SK-N-SH treated with all-trans-retinoic acid at 6 μM for 48 hours (cell line): ENCODE measurements at regions not wholly inside any gene's neighbourhood (a gene's known extent, or its start where the extent isn't known, plus 50 kb on each side); places are given as distances from the start of the nearest gene placed in this dataset.

ENCODE experiments used
- ATAC-seq: fragments of 200-7000 bp; cut with Tn5 transposase; 3 replicates; pipeline ENCODE4 v1.9.1; 2020; ENCODE audit warnings: mild to moderate bottlenecking, moderate library complexity
- ARNTL ChIP-seq: fragments of 450-650 bp; formaldehyde crosslinking; IDR thresholded peaks from 2 replicates; pipeline ENCODE4 v1.5.0; 2020; ENCODE audit warnings: low read depth, mild to moderate bottlenecking, moderate library complexity, borderline replicate concordance
- BACH2 ChIP-seq: fragments of 250-450 bp; sonication (Bioruptor Pico); IDR thresholded peaks from 2 replicates; pipeline ENCODE4 v1.9.0; 2021; ENCODE audit warnings: mild to moderate bottlenecking, borderline replicate concordance
- CSDC2 ChIP-seq: fragments of 250-450 bp; sonication (Bioruptor Pico); IDR thresholded peaks from 2 replicates; pipeline ENCODE4 v1.5.0; 2020; ENCODE audit warnings: mild to moderate bottlenecking, moderate library complexity
- ESRRG ChIP-seq: fragments of 250-450 bp; sonication (Bioruptor Pico); IDR thresholded peaks from 2 replicates; pipeline ENCODE4 v1.6.1; 2021; ENCODE audit warnings: mild to moderate bottlenecking
- GLIS3 ChIP-seq: fragments of 250-450 bp; sonication (Bioruptor Pico); IDR thresholded peaks from 2 replicates; pipeline ENCODE4 v1.5.0; 2020; ENCODE audit warnings: mild to moderate bottlenecking, moderate library complexity
- ISL1 ChIP-seq: fragments of 250-450 bp; sonication (Bioruptor Pico); IDR thresholded peaks from 2 replicates; pipeline ENCODE4 v2.1.2; 2022; ENCODE audit warnings: mild to moderate bottlenecking, moderate library complexity
- OSR1 ChIP-seq: fragments of 250-450 bp; sonication (Bioruptor Pico); IDR thresholded peaks from 2 replicates; pipeline ENCODE4 v1.8.0; 2022; ENCODE audit warnings: moderate library complexity, mild to moderate bottlenecking, inconsistent platforms
- PPARA ChIP-seq: fragments of 250-450 bp; sonication (Bioruptor Pico); IDR thresholded peaks from 2 replicates; pipeline ENCODE4 v1.5.0; 2020; ENCODE audit warnings: mild to moderate bottlenecking, borderline replicate concordance
- RARB ChIP-seq: fragments of 250-450 bp; sonication (Bioruptor Pico); IDR thresholded peaks from 2 replicates; pipeline ENCODE4 v1.8.0; 2021; ENCODE audit warnings: mild to moderate bottlenecking, moderate library complexity
- SNAI2 ChIP-seq: fragments of 250-450 bp; sonication (Bioruptor Pico); IDR thresholded peaks from 2 replicates; pipeline ENCODE4 v1.5.0; 2020; ENCODE audit warnings: mild to moderate bottlenecking, moderate library complexity
- TCF4 ChIP-seq: fragments of 250-450 bp; sonication (Bioruptor Pico); IDR thresholded peaks from 2 replicates; pipeline ENCODE4 v1.8.0; 2021; ENCODE audit warnings: mild to moderate bottlenecking, moderate library complexity, borderline replicate concordance
- TOX ChIP-seq: fragments of 250-450 bp; sonication (Bioruptor Pico); IDR thresholded peaks from 2 replicates; pipeline ENCODE4 v1.8.0; 2021; ENCODE audit warnings: mild to moderate bottlenecking, moderate library complexity, borderline replicate concordance
- ZC3H10 ChIP-seq: fragments of 250-450 bp; sonication (Bioruptor Pico); IDR thresholded peaks from 2 replicates; pipeline ENCODE4 v1.5.1; 2021; ENCODE audit warnings: mild to moderate bottlenecking, moderate library complexity
- ZFP3 ChIP-seq: fragments of 250-450 bp; sonication (Bioruptor Pico); IDR thresholded peaks from 2 replicates; pipeline ENCODE4 v1.5.0; 2020; ENCODE audit warnings: mild to moderate bottlenecking, moderate library complexity
- ZFP30 ChIP-seq: fragments of 450-650 bp; formaldehyde crosslinking; IDR thresholded peaks from 2 replicates; pipeline ENCODE4 v1.5.0; 2022; ENCODE audit warnings: mild to moderate bottlenecking, moderate library complexity
- ZNF565 ChIP-seq: fragments of 450-650 bp; formaldehyde crosslinking; conservative IDR thresholded peaks from 2 replicates; pipeline ENCODE4 v1.5.0; 2020; ENCODE audit warnings: low read depth, mild to moderate bottlenecking, moderate library complexity
- ZNF70 ChIP-seq: fragments of 450-650 bp; formaldehyde crosslinking; IDR thresholded peaks from 2 replicates; pipeline ENCODE4 v1.5.0; 2020; ENCODE audit warnings: mild to moderate bottlenecking, moderate library complexity
- ZNF8 ChIP-seq: fragments of 450-650 bp; formaldehyde crosslinking; IDR thresholded peaks from 2 replicates; pipeline ENCODE4 v1.5.0; 2020; ENCODE audit warnings: mild to moderate bottlenecking, moderate library complexity
- TF ChIP-seq, protein P1 (sequence below): fragments of 250-450 bp; sonication (Bioruptor Pico); IDR thresholded peaks from 2 replicates; pipeline ENCODE4 v1.5.1; 2021; ENCODE audit warnings: mild to moderate bottlenecking, moderate library complexity
- TF ChIP-seq, protein P2 (sequence below): fragments of 250-450 bp; sonication (Bioruptor Pico); IDR thresholded peaks from 2 replicates; pipeline ENCODE4 v1.8.0; 2021; ENCODE audit warnings: low read depth, mild to moderate bottlenecking, moderate library complexity, borderline replicate concordance
- TF ChIP-seq, protein P3 (sequence below): fragments of 250-450 bp; sonication (Bioruptor Pico); IDR thresholded peaks from 2 replicates; pipeline ENCODE4 v1.5.1; 2020; ENCODE audit warnings: low read depth, mild to moderate bottlenecking, moderate library complexity
- TF ChIP-seq, protein P4 (sequence below): fragments of 250-450 bp; sonication (Bioruptor Pico); IDR thresholded peaks from 2 replicates; pipeline ENCODE4 v1.5.0; 2020; ENCODE audit warnings: mild to moderate bottlenecking, moderate library complexity

DNA sequence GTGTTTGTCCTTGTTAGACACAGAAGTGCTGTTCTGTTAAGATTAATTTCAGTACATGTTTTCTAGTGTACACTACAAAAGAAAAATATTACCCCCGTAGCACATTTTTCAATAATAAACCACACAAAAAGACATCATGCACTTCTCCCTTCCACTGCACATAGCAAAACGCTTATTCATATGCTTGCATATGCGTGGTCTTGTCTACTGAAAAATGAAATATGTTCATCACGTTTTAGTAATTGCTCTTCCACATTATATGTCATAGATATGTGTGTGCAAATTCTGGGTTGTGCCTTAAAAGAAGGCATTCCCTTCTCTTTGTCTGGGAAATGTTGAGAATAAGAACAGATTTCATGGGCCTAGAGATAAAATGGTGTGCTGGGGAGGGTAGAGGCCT, 353.9 kb downstream of the NSUN3 start:
- no peak for ATAC-seq
- TF ChIP-seq ESRRG (no peak), PPARA (CRISPR knock-in tag) (no peak), ZFP30 (CRISPR knock-in tag) (no peak), GLIS3 (no peak), SNAI2 (CRISPR knock-in tag) (no peak), BACH2 (no peak), RARB (CRISPR knock-in tag) (no peak)
- TF ChIP-seq, protein P1, sequence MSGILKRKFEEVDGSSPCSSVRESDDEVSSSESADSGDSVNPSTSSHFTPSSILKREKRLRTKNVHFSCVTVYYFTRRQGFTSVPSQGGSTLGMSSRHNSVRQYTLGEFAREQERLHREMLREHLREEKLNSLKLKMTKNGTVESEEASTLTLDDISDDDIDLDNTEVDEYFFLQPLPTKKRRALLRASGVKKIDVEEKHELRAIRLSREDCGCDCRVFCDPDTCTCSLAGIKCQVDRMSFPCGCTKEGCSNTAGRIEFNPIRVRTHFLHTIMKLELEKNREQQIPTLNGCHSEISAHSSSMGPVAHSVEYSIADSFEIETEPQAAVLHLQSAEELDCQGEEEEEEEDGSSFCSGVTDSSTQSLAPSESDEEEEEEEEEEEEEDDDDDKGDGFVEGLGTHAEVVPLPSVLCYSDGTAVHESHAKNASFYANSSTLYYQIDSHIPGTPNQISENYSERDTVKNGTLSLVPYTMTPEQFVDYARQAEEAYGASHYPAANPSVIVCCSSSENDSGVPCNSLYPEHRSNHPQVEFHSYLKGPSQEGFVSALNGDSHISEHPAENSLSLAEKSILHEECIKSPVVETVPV = no peak
- TF ChIP-seq, protein P2, sequence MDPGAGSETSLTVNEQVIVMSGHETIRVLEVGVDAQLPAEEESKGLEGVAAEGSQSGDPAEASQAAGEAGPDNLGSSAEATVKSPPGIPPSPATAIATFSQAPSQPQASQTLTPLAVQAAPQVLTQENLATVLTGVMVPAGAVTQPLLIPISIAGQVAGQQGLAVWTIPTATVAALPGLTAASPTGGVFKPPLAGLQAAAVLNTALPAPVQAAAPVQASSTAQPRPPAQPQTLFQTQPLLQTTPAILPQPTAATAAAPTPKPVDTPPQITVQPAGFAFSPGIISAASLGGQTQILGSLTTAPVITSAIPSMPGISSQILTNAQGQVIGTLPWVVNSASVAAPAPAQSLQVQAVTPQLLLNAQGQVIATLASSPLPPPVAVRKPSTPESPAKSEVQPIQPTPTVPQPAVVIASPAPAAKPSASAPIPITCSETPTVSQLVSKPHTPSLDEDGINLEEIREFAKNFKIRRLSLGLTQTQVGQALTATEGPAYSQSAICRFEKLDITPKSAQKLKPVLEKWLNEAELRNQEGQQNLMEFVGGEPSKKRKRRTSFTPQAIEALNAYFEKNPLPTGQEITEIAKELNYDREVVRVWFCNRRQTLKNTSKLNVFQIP = no peak

DNA sequence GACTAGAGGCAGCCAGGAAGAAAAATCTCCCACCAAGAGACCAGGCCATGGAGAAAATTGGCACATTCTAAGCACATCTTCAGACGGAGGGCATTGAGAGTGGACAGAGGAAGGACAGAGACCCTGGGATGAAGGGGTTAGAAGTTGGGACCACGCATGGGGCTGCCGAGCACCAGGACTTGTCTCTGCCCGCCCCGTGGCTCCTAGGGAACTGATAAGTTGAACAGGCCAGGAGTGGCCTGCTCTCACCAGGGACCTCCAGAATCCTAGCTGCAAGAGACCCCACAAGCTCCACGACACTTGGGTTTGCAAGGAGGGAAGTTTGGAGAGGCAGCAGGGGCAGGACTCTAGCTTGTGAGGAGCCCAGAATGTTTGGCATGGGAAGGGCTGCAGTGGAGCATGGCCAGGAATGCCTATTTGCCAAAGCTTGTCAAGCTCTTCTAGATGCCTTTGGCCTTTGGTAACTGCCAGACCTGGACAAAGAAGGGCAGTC, 355.1 kb downstream of the NSUN3 start:
- ATAC-seq = no peak
- TF ChIP-seq SNAI2 (CRISPR knock-in tag) = no peak
- TF ChIP-seq, protein P3, sequence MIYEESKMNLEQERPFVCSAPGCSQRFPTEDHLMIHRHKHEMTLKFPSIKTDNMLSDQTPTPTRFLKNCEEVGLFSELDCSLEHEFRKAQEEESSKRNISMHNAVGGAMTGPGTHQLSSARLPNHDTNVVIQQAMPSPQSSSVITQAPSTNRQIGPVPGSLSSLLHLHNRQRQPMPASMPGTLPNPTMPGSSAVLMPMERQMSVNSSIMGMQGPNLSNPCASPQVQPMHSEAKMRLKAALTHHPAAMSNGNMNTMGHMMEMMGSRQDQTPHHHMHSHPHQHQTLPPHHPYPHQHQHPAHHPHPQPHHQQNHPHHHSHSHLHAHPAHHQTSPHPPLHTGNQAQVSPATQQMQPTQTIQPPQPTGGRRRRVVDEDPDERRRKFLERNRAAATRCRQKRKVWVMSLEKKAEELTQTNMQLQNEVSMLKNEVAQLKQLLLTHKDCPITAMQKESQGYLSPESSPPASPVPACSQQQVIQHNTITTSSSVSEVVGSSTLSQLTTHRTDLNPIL (CRISPR knock-in tag) = no peak
- no peak for TF ChIP-seq ZNF8 (CRISPR knock-in tag)
- TF ChIP-seq ARNTL (CRISPR knock-in tag) = no peak
- no peak for TF ChIP-seq ISL1
- no peak for TF ChIP-seq PPARA (CRISPR knock-in tag)
- TF ChIP-seq, protein P2 = no peak
- TF ChIP-seq ZNF565 (CRISPR knock-in tag) = no peak
- TF ChIP-seq ZNF70 (CRISPR knock-in tag) = no peak
- TF ChIP-seq TCF4 (CRISPR knock-in tag) = no peak
- TF ChIP-seq GLIS3 = no peak
- TF ChIP-seq, protein P1 = no peak
- TF ChIP-seq ZFP30 (CRISPR knock-in tag) = no peak
- TF ChIP-seq BACH2 = no peak
- TF ChIP-seq TOX (CRISPR knock-in tag) = no peak
- no peak for TF ChIP-seq ESRRG
- no peak for TF ChIP-seq CSDC2 (CRISPR knock-in tag)

DNA sequence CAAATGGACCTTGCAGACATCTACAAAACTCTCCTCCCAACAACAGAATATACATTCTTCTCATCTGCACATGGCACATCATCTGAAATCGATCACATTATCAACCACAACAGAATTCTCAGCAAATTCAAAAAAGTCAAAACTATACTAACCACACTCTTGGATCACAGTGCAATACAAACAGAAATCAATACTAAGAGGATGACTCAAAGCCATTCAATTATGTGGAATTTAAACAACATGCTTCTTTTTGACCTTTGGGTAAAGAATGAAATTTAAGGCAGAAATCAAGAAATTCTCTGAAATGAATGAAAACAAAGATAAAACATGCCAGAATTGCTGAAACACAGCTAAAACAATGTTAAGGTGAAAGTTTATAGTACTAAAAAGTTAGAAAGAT, 358.1 kb downstream of the NSUN3 start:
- TF ChIP-seq GLIS3 (no peak), CSDC2 (CRISPR knock-in tag) (no peak), ZFP30 (CRISPR knock-in tag) (no peak)
- TF ChIP-seq, protein P2 = no peak
- ATAC-seq = no peak

DNA sequence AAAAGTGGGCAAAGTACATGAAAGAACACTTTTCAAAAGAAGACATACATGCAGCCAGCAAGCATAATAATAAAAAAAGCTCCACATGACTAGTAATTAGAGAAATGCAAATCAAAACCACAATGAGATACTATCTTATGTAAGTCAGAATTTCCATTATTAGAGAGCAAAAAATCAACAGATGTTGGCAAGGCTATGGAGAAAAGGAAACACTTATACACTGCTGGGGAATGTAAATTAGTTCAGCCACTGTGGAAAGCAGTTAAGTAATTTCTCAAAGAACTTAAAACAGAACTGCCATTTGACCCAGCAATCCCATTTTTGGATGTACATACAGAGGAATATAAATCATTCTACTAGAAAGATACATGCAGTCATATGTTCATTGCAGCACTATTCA, 360.7 kb downstream of the NSUN3 start:
- no peak for TF ChIP-seq ZNF565 (CRISPR knock-in tag)
- no peak for TF ChIP-seq ZC3H10
- no peak for TF ChIP-seq RARB (CRISPR knock-in tag)
- no peak for TF ChIP-seq ZNF8 (CRISPR knock-in tag)
- TF ChIP-seq, protein P4, sequence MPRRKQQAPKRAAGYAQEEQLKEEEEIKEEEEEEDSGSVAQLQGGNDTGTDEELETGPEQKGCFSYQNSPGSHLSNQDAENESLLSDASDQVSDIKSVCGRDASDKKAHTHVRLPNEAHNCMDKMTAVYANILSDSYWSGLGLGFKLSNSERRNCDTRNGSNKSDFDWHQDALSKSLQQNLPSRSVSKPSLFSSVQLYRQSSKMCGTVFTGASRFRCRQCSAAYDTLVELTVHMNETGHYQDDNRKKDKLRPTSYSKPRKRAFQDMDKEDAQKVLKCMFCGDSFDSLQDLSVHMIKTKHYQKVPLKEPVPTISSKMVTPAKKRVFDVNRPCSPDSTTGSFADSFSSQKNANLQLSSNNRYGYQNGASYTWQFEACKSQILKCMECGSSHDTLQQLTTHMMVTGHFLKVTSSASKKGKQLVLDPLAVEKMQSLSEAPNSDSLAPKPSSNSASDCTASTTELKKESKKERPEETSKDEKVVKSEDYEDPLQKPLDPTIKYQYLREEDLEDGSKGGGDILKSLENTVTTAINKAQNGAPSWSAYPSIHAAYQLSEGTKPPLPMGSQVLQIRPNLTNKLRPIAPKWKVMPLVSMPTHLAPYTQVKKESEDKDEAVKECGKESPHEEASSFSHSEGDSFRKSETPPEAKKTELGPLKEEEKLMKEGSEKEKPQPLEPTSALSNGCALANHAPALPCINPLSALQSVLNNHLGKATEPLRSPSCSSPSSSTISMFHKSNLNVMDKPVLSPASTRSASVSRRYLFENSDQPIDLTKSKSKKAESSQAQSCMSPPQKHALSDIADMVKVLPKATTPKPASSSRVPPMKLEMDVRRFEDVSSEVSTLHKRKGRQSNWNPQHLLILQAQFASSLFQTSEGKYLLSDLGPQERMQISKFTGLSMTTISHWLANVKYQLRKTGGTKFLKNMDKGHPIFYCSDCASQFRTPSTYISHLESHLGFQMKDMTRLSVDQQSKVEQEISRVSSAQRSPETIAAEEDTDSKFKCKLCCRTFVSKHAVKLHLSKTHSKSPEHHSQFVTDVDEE (CRISPR knock-in tag) = no peak
- no peak for TF ChIP-seq PPARA (CRISPR knock-in tag)
- no peak for TF ChIP-seq OSR1 (CRISPR knock-in tag)
- TF ChIP-seq TOX (CRISPR knock-in tag) = no peak
- TF ChIP-seq, protein P2 = no peak
- TF ChIP-seq ARNTL (CRISPR knock-in tag) = no peak
- TF ChIP-seq ZFP3 = no peak
- no peak for TF ChIP-seq ZFP30 (CRISPR knock-in tag)
- no peak; the same call in 2 of the 3 replicates for ATAC-seq
